ENCODE measurements at regions not wholly inside any gene's neighbourhood (a gene's known extent, or its start where the extent isn't known, plus 50 kb on each side); places are given as distances from the start of the nearest gene placed in this dataset.

DNA sequence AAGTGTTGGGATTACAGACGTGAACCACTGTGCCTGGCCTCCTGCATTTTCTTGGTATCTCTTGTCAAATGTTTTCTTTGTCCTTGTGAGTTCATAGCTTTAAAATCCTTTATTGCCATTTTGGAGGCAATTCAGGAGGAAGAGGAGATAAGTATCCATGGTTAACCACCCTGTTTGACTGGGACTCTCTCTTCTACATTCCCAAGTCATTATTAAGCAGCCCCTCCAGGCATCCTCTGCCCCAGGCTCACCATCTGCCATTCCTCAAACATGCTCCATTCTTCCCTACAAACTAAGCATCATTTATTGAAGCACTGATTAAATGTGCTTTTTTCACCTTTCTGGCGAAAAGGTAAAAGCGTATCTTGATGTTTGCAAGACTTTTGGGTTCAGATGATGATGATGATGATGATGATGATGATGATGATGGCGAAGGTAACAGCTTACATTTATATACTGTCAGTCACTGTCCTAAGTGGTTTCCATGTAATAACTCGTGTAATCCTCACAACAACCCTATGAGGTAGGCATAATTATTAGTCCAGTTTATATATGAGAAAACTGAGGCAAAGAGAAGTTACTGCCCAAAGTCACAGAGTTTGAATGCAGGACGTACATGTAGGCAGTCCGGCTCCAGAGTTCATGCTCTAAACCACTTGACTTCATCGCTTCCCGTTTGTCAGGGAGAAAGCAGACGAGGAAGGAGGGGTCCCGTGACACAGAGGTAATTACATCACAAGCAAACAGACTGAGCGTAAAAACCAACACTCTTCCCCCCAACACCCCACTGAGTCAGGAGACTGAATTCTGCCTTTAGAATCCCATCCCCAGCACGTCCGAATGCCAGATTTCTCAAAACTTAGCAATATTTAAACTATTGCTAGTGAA, 69.7 kb upstream of the ACKR3 start:
- DNase-seq (ENCODE audit: low read depth in 2 of 2), result no peak

DNA sequence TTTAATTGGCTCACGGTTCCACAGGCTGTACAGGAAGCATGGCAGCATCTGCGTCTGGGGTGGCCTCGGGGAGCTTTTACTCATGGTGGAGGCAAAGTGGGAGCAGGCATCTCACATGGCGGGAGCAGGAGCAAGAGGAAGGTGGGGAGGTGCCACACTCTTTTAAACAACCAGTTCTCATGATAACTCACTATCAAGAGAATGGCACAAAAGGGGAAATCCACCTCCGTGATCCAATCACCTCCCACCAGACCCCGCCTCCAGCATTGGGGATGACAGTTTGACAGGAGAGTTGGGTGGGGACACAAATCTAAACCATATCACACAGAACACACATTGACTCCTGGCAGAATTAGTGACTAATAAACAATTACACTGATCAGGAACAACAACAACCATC, 68.6 kb upstream of the ACKR3 start:
- no peak for DNase-seq (ENCODE audit: low read depth in 2 of 2)

DNA sequence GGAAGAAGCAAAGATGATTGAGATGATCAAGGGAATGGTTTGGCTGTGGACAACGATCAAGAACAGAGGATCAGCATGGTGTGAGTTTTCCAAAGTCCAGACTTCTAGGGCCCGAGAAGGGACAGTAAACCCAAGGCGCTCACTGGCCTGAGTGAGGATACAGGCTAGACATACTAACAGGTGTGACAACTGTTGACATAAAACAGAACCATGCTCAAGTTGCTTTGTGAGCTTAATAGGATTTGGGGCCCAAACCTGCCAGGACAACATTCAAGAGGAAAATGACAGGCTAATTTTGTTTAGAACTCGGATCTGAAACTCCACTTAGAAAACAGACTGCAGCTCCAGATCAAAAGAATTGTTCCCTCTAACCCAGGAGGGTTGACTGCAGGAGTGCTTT, 68.1 kb upstream of the ACKR3 start:
- no peak for DNase-seq (ENCODE audit: low read depth in 2 of 2)

DNA sequence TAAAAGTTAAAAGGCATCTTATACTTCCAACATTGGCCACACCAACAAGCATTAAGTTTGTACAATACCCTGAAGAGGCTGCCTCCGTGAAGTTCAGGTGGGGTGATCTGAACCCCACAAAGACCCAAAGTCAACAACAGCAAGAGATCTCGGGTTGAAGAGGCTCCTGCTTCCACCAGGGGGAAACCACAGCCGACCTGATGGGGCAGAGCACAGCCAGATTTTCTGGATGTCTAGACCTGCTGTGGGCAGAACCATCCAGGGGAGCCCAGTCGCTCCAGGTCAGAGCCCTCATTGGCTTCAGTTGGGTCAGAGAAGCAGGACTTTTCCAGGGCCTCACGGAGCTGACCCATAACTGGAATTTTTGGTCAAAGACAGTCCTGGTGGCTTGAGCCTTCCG, 66.5 kb upstream of the ACKR3 start:
- no peak for DNase-seq (ENCODE audit: low read depth in 2 of 2)

DNA sequence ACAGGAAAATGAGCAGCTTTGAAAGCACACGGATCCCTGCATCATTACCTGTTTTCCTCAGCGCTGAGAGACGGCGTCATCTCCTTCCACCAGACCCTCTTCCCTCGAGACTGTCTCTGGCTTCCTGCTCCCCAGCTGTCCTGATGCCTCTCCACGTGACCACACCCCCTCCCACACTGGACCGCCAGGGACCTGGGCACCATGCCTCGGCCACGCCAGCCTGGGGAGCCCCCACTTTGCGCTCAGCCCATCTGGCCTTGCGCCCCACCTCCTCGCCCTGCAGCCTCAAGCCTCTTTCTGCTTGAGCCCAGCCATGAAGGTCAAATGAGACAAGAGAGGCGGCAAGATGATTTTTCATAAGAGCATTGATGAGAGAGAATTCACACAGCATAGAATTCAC, 66.0 kb upstream of the ACKR3 start:
- no peak for DNase-seq (ENCODE audit: low read depth in 2 of 2)

DNA sequence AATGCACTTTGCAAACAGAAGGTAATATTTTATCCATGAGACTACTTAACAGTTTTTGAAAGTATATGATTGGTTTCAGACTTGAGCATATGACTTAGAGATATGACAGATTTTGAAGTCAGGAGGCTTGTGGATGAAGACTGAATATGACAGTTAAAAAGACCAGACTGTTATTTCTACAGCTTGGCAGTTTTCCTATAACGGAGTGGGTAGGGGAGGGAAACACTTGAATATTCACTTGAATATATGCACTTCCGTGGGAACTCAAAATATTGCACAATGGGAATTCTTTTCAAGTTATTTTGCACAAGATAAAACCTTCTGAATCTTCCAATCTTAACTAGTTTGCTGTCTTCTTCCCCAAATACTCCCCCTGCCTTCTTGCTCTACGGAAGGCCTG, 64.6 kb upstream of the ACKR3 start:
- DNase-seq (ENCODE audit: low read depth in 2 of 2), result no peak

DNA sequence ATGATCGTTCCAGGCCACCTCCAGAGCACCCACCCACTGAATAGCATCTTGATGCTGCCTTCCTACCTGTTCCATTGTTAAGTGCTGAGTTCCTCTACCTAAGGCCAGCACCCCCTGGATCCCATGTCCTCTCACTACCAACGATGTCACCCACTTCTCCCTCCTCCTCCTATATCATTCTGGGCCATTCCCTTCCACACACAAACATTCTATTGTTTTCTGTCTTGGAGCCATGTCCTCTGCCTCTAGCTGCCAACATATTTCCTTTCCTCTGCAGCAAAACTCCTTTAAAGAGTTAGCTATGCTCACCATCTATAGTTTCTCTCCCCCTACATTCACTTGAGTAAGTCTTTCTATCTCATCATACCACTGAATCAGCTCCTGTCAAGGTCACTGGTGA, 64.0 kb upstream of the ACKR3 start:
- DNase-seq (ENCODE audit: low read depth in 2 of 2), result no peak

DNA sequence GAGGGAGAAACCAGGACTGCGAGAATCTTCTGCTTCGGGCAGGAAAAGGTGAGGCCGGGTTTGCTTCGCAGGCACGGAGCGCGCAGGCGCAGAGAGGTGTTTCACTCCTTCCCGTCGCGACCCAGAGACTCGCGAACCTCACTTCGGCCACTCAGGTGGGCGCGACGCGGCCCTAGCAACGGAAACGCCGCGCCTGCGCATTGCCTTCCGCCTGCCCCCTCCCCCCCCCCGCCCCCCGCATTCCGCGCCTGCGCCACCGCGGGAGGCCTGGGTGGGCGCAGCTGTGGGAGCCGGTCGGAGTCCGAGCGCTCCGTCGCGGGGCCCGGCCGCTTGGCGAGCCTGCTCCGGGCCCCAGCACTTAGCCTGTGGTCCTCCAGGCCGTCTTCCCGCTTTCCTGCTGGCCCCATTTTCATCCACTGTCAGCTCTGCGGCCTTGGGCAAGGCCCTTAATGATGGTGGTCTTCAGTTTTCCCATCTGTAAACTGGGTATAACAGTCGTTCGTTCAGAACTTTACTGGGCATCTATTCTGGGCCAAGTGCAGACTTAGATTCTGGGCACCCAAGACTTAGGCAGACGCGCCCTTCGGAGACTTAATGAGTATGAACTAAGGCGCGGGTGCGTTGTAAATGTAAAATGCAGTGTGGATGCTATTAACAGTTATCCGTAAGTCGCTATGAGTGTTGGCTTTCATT, 62.1 kb upstream of the ACKR3 start:
- peak; percentile 26 to 41 for DNase-seq (ENCODE audit: low read depth in 2 of 2)

DNA sequence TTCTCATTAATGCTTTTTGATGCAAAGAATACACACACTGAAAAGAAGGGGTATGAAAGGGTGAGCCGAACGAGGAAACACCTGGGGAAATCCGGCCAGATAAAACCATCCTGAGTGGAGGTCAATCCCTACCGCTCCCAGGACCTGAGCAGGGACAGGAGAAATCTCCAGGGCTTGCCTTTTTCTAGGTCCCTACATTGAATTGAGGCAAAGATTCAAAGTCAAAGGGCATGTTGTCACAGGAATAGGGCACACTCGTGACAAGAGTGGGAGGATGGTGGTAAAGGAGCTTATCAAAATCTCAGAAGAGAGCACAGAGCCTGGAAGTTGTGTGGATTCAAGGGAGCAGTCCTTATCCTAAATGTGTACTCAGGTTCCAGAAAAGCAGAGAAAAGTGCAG, 61.2 kb upstream of the ACKR3 start:
- no peak for DNase-seq (ENCODE audit: low read depth in 2 of 2)

DNA sequence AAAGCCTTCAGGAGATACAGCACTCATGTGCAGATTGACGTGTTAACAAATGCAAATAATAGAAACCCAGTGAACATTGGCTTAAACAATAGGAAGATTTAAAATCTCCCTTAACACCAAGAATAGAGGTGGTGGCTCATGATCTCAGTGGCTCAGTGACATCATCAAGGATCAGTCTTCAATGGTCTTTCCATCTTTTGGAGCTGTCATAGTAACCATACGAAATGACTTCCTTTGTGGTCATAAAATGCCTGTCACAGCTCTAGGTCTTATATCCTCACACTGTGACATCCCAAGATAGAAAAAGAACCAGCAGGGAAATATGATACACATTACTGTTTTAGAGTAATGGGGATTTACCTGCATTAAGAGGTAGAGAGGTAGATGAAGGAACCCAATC, 59.6 kb upstream of the ACKR3 start:
- DNase-seq (ENCODE audit: low read depth in 2 of 2), result no peak

GRCh38 chr2:236511266-236511665, 58.4 kb upstream of the ACKR3 start:
- no peak for DNase-seq (ENCODE audit: low read depth in 2 of 2)

- DNase-seq (ENCODE audit: low read depth in 2 of 2), result no peak
These were observed 57.4 kb upstream of the ACKR3 start for GRCh38 chr2:236512267-236512666.

DNA sequence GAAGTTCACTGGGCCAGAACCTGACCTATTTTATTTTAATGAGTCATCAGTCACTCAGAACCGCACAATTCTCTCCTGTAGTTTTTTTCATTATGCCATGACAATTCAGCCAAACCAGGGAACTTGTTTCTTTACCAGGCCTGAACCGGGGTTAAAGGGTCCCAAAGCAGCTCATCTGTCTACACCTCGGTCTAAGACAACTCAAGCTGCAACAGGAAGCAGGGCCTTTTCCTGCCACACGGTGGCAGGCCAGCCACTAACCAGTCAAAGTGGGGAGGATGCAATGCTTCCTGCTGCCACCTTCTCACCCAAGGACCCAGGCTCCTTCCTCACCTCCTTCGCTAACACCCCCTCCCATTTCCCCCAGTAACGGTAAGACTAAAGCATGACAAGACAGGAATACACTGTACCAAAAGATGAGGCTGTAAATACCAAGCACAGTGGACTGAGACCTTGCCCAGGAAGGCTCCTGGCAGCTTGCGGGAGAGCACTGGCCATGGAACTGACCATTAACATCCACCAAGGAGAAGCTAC, 56.7 kb upstream of the ACKR3 start:
- peak; percentile 35 to 43 for DNase-seq (ENCODE audit: low read depth in 2 of 2)

GRCh38 chr2:236513956-236514355, 55.7 kb upstream of the ACKR3 start:
- DNase-seq (ENCODE audit: low read depth in 2 of 2), result no peak

DNA sequence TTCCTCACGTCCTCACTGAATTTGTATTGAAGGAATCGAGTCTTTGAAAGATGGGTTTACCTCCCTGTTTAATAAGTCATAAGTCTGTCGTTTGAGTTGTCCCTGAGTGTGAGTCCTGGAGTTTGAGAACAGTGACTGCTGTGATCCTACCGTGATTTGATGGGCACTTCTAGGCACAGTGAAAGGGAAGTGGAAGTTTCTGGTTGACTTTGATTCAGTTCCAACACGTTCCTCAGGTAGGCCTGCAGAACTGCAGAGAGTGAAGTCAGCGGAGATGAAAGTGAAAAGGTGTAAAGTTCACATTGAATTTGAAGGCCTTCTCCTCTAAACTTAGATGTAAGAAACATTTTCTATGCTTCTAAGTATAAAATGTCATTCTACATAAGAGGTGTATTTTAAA, 52.9 kb upstream of the ACKR3 start:
- DNase-seq (ENCODE audit: low read depth in 2 of 2), result no peak

GRCh38 chr2:236517251-236518031, 52.2 kb upstream of the ACKR3 start:
- DNase-seq (ENCODE audit: low read depth in 2 of 2), result no peak

Measured in stimulated activated CD8-positive, alpha-beta memory T cell treated with anti-CD3 and anti-CD28 coated beads, Interleukin-2, amount 100 ng/mL, for 1 hour (primary cell).